Epithelial cell of prostate (primary cell): ENCODE measurements at regions not wholly inside any gene's neighbourhood (a gene's known extent, or its start where the extent isn't known, plus 50 kb on each side); places are given as distances from the start of the nearest gene placed in this dataset.
"Not testable (repeated sequence)": the region's sequence is repeated elsewhere in the genome, so short reads cannot be mapped to it uniquely, and the experiment has no call there.

Source experiments
- DNase-seq: peaks from one replicate; pipeline ENCODE4 v3.0.0-alpha.2; 2011; ENCODE audit warnings: low read depth, low spot score
- H3K27ac ChIP-seq: fragments of 450-650 bp; 2 replicates; pipeline ENCODE4 v1.5.1; 2017; ENCODE audit warnings: mild to moderate bottlenecking

DNA sequence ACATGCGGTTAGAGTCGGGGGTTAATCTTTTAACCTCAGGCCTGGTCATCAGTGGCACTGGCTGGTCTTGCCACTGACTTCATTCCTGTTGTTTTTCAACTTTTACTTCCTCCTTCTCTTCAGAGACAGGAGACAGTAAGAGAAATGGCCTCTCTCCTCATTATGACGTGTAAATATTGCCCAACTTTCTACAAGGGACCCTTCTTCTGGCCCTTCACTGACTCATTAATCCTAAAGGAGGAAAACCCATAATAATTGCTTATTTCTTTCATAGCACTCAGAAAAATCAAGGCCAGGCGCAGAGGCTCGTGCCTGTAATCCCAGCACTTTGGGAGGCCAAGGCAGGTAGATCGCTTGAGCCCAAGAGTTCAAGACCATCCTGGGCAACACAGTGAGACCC, 89.3 kb upstream of the SLC1A4 start:
- DNase-seq, H3K27ac ChIP-seq: not testable (repeated sequence)

DNA sequence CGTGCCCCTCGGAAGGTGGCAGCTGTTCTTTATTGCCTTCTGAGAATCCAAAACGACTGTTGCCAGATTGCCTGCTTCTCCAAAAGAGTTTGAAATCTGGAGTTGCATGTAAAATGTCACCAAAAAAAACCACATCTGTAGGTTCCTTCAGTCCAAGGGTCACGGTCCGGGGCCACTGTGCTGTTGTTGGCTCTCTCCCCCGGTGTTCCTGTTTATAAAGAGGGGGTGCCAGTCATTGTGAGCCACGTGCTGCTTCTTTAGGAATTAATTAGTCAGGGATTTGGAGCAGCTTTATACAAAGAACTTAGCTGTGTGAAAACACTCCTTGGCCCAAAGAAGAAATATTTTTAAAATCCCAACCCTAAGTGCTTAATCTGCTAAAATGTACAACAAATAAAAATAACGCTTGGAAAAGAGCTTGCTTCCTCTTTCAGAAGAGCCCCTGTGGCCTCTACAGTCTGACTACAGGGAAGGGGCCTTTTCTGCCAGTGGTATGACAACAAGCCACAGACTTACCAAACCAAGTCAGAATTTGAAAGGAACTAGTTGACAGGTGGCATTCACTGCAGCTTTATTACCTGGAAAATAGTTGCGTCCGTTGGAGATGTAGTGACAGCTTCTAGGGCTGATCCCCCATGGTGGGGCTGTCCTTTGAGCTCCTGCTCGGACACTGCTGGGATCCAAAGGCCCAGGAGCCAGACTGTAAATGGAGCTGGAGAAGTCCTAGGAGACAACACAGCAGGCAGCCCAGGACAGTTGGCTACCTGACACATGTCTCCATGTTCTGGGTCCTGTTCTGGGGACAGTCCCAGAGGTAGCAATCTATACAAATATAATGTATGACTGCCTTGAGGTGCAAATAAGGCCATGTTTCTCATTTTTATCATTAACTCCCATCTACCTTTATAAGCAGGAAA, 84.5 kb upstream of the SLC1A4 start:
- DNase-seq: no peak
- H3K27ac ChIP-seq: no peak overlapping the region

DNA sequence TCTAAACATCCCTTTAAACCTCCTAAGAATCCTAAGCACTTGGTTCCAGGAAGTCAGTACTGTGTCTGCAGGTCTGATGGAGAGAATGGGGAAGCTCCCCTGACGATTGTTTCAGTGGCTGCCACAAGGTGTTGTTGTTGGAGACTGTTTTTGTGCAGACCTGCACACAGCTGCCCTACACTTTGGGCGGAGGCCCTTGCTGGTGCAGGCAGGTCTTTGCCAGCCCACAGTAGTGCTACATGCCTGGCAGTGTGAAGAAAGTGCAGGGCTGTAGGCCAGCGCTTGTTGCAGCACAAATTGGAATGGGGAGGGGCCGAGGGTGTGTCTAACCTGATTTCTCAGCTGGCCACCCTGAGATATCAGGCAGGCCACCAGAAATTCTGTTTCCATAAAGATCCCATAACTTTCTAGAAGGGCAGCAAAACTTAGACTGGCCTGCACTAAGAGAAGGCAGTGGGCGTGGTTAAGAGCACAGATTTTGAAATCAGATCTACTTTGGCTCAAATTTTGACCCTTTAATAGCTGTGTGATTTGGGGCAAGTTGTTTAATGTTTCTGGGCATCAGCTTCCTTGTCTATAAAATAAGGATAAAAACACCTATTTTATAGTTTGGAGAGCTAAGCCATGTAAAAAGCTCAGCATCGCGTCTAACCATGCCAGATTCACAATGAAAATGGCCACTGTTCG, 83.7 kb upstream of the SLC1A4 start:
- DNase-seq: peak; percentile 18

DNA sequence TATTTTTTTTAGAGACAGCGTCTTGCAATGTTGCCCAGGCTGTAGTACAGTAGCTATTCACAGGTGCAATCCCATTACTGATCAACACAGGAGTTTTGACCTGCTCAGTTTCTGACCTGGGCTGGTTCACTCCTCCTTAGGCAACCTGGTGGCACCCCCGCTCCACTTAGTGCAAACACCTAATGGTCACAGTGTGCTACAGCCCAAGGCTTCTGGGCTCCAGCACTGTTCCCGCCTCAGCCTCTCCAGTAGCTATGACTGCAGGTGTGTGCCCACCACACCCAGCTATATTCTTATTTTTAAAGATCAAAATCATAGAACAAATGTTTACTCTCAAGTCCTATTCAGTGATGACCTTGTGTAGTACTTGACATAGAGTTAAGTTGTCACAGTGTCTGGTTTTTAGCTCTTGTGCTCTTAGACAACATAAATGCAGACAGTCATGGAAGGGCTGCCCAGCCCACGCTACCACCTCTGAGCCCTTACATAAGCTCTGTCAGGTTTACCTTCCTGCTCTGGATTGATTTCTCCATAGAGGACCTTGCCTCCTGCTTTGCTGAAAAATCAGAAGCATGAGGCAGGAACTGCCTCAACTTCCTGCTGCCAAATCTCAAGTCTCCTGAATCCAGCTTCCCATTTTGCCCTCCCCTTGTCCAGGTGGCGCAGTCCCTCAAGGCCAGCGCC, 82.2 kb upstream of the SLC1A4 start:
- H3K27ac ChIP-seq: no peak overlapping the region
- no peak for DNase-seq

More for the DNA sequence above, 83.7 kb upstream of the SLC1A4 start:
- H3K27ac ChIP-seq: no peak overlapping the region

DNA sequence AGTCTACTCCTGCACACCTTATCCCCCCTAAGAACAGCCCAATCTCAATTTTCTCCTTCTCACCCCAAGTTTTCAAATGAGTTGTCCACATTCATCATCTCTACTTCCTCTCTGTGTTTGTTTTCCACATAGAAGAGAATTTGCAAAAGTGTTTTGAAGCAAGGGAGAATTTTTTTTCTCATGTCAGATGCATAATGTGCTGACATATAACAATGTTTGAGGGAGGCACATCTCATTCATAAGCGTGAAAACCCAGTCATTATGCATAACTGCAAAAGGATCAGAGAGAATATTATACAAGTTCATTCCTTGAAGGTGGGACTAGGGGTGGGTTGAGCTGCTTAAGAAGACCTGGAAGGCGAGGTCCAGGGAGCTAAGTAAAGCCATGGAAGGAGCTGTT, 80.8 kb upstream of the SLC1A4 start:
- DNase-seq: no peak
- no peak overlapping the region for H3K27ac ChIP-seq

DNA sequence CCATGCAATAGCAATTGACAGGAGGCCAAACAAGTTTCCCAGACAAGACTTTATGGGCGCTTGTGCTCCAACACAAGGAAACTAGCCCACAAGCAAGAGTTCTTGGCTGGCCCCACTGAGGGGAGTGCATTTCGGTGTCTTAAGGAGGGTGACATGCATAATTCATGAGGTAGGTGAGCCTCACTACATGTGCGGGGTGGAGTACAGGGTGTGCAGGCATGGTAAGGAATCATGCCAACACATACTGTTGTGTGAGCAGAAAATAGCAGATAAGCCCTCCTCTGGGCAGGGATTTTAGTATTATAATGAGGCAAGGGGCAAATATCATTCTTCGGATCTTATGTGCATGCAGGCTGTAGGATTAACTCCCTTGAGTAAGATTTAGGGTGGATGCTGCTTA, 78.7 kb upstream of the SLC1A4 start:
- no peak for DNase-seq
- H3K27ac ChIP-seq: no peak overlapping the region

DNA sequence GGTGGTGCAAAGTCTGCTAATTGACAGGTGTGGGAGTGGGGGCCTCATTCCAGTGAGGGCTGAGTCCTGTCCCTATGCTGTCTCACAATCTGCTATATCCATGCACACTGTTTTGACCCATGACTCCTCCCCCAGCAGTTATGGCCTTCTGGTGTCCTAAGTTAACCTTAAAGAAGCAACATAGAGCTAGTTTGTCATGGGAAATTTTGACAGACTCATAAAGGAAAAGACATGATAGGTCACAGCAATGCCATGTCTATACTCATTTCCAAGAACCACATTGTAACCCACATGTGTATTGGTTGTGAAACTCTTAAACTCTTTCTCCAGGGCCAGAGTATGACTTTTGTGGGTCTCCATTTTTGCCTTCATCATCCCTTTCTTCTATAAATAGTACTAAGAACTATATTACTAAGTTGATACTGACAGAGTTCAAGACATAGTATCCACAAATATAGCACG, 78.2 kb upstream of the SLC1A4 start:
- H3K27ac ChIP-seq: no peak overlapping the region
- no peak for DNase-seq

DNA sequence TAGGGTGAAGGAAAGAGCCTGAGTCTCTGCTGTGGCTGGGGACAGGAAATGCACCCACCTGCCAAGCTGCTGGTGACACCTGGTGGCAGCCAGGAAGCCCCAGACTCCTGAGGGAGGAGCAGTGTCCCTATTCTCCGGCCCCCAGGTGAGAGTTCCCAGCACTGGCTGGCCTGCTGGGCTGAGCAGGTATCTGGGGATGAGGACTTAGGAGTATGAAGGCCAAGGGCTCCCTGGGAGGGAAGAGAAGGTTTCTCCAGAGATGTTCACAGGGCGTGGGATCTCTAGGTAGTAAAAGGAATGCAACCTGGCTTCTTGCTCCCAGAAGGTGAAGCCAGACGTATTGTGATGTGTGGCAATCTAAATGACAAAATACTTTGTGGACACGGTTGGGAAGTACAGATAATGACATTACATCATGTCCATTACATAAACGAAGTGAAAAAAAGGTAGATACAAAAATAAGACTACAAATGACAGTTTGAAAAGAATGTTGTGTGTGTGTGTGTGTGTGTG, 75.8 kb upstream of the SLC1A4 start:
- no peak for DNase-seq
- no peak overlapping the region for H3K27ac ChIP-seq

DNA sequence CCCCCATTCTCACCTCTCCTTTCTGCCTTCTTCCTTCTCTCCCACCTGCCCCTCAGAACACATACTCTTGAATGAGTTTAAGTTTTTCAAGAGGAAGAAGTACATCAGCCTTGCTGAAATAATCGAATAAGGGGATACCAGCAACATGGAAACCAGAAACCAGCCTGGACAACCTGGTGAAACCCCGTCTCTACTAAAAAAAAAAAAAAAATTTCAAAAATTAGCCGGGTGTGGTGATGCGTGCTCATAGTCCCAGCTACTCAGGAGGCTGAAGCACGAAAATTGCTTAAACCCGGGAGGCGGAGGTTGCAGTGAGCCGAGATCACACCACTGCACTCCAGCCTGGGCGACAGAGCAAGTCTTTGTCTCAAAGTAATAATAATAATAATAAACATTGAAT, 75.0 kb upstream of the SLC1A4 start:
- H3K27ac ChIP-seq: no peak overlapping the region
- DNase-seq: no peak

DNA sequence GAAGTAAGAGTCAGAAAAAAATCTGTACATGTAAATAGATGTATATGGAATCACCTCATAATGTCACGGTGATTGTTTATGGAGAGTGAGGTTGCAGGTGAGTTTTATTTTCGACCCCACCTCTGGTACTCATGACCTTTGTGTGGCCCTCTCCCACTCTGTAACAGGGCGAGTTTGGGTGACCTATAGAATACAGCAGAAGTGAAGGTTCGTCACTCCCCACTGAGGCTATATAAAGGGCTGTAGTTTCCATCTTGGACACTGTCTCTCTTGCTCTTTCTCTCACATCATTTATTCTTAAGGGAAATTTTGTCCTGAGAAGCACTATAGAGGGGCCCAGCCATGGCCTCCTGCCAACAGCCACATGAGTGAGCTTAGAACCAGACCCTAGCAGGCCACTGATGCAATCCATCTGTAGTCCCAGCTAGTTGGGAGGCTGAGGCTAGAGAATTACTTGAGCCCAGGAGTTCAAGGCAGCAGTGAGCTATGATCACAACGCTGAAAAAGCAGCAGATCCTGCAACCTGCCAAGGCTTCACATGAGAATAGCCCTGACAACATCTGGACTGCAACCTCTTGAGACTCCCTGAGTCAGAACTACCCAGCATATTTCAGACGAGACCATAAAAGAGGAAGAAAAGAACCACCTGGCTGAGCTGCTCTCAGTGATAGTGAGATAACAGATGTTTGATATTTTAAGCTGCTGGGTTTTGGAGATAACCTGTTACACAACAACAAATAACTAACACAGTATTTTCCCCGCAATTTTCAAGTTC, 74.3 kb upstream of the SLC1A4 start:
- no peak for DNase-seq
- no peak overlapping the region for H3K27ac ChIP-seq

DNA sequence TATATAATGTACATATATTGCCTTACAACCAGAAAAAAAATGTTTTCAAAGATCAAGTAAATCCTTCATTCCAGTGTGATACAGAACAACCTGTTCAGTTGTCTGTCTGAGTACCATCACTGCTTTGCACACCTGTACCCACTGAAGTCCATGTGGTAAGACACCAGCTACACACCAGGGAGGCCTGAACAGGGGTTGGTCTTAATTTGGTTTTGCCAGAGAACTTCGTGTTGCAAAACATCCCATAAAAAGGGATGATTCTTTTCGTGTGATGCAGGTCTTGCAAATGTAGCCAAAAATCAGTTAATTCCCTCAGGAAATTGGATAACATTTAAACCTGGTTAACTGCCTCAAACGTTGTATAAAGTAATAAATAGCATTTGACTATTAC, 73.7 kb upstream of the SLC1A4 start:
- H3K27ac ChIP-seq: no peak overlapping the region
- no peak for DNase-seq

DNA sequence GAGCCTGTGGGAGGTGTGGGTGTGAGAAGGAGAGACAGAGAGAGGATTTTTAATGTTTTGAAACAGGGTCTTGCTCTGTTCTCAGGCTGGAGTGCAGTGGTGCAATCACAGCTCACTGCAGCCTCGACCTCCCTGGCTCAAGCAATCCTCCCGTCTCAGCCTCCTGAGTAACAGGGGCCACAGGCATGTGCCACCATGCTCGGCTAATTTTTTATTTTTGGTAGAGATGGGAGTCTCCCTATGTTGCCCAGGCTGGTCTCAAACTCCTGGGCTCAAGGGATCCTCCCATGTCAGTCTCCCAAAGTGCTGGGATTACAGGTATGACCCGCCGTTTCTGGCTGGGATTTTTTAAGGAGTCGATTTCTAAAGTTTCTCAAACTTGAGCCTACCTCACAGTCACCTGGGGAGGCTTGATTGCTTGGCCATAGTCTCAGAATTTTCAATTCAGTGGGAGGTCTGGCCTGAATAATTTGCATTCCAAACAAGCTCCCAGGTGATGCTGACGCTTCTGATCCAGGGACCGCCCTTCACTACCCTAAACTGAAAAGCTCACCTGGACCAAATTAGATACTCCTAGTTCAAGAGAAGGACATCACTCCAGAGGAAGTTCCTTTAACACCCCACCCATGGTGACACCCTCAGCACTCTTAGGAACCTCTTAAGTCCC, 70.8 kb upstream of the SLC1A4 start:
- no peak for DNase-seq
- H3K27ac ChIP-seq: peak overlapping the region; percentile 22

DNA sequence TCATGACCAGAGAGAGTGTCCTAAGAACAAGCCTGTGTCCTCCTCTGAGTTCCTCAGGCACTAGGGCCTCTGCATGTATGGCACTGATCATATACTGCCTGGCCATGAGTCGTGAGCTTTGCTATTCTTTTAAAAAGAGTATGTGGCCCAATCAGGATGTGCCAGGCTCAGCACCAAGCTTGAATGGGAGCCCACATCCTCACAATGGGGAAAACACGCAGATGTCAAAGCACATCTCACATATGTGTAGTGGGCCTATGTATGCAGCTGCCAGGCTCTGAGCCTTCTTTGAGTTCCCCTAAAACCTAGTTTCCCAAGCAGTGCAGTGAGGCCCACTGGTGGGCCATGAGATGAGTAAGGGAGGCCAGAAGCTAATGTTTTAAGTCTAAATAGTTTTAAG, 69.9 kb upstream of the SLC1A4 start:
- H3K27ac ChIP-seq: no peak overlapping the region
- no peak for DNase-seq

DNA sequence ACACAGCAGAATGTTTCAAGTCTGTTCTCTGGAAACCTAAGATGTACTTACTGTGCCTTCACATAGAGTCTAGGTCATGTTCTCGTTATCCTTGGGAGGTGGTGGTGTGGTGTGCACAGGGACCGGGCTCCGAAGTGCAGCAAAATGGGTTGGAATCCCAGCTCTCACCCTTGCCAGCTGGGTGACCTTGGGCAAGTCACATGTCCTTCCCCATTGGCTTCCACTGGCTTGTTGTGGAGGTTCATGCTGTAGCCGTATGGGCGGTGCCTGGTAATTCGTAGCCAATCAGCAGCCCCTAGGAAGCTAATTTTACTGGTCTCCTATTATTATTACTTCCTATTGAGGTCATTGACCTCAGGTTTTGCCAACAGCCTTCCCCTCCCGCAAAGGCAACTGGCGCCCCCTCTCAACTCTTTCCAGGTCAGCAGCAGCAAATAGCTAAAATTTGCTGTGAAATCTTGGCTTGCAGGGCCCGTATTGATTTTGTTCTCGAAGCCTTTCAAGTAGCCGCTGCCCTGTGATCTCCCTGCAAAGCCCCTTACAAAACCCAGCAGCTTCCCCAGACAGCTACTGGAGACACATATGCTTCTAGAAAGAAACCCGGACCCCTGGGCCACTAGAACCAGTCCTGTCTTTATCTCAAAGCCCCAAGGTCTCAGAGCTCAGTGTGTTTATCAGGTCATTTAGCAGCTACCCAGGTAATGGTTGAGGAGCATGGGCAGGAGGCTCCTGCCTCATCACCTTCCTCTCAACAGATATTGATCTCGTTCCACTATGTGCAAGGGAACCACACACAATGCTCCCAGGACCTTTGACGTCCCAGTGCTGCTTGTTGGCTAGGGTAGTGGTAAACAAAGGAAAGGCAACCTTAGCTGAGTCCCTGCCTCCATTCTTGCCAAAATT, 66.5 kb upstream of the SLC1A4 start:
- DNase-seq: no peak
- no peak overlapping the region for H3K27ac ChIP-seq

DNA sequence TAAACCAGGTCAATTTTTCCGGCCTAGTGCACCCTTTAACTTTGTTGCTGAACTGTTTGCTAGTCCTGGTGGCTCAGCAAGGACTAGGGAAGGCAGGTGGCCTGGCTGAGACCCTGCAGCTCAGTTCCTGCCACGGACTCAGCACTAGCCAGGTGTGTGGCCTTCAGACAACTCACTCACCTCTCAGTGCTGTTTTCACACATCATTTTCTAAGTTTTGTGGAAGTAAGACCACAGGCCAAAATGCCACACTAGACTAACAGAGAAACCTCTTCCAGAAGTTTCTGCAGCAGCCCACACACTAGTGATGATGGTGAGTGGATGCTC, 65.9 kb upstream of the SLC1A4 start:
- DNase-seq: no peak
- H3K27ac ChIP-seq: no peak overlapping the region

DNA sequence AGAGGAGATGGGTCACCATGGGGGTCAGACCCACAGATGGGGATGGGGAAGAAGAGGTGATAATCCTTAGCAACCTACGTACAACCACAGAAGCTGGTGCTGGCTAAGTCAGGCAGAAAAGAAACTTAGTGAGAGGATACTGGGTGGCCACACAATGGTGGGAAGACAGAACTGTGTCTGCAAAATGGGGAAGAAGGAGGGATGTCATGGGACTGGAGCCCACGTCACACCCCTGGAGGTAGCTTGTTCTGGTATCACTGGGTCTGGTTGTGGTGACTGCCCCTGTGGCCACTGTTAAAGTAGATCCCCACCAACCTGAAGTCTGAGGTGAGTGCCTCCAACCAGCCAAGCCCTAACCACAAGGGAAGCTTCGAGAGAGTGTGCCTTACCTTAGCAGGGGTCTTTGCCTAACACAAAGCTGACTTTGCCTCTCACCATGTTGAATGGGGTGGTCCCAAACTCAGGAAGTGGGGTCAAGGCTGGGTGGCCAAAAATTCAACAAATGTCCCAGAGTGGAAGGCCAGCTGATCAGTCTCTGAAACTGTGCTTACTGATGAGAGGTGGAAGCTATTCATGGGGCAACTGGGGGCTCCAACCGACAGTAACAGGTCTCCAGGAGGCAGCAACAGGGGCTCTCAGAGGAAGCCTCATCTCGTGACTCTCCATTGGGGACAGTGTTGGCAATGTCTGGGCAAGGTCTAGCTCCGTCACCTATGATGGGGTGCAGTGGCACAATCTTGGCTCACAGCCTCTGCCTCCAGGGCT, 64.8 kb upstream of the SLC1A4 start:
- H3K27ac ChIP-seq: no peak overlapping the region

DNA sequence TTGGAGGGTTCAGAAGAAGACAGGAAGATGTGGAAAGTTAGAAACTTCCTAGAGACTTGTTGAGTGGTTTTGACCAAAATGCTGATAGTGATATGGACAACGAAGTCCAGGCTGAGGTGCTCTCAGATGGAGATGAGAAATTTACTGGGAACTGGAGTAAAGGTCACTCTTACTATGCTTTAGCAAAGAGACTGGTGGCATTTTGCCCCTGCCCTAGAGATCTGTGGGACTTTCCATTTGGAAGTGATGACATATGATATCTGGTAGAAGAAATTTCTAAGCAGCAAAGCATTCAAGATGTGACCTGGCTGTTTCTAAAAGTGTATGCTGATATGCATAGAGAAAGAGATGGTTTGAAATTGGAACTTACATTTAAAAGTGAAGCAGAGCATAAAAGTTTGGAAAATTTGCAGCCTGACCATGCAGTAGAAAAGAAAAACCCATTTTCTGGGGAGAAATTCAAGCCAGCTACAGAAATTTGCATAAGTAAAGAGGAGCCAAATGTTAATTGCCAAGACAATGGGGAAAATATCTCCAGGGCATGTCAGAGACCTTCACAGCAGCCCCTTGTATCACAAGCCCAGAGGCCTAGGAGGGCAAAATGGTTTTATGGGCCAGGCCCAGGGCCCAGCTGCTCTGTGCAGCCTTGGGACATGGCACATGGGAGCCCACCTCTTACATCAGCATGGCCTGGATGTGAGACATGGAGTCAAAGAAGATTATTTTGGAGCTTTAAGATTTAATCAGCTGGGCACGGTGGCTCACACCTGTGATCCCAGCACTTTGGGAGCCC, 63.1 kb upstream of the SLC1A4 start:
- not testable (repeated sequence) for DNase-seq, H3K27ac ChIP-seq

More for the DNA sequence above, 64.8 kb upstream of the SLC1A4 start:
- DNase-seq: no peak
